22Rv1 (cell line): ENCODE measurements at regions not wholly inside any gene's neighbourhood (a gene's known extent, or its start where the extent isn't known, plus 50 kb on each side); places are given as distances from the start of the nearest gene placed in this dataset.

Source experiments
- CTCF ChIP-seq: fragments of 450-650 bp; IDR thresholded peaks from 2 replicates; pipeline ENCODE4 v1.5.1; 2017; ENCODE audit warnings: mild to moderate bottlenecking
- ZFX ChIP-seq: fragments of 450-650 bp; IDR thresholded peaks from 2 replicates; pipeline ENCODE4 v1.6.1; 2017; ENCODE audit warnings: antibody characterized with exemption, borderline replicate concordance

- TF ChIP-seq CTCF = no peak
- TF ChIP-seq ZFX = no peak
Measured at GRCh38 chr17:73954951-73955350, 248.5 kb upstream of the RPL38 start.
